ENCODE measurements at regions not wholly inside any gene's neighbourhood (a gene's known extent, or its start where the extent isn't known, plus 50 kb on each side); places are given as distances from the start of the nearest gene placed in this dataset.

GRCh38 chr1:208312706-208313105 lies 68.5 kb upstream of the PLXNA2 start:
- POLR2A ChIA-PET = no interaction called here
- Histone ChIP-seq H3K27ac (ENCODE audit: low read depth in 1 of 2, low read length in 2 of 2) (no peak overlapping the region), H3K27me3 (ENCODE audit: control insufficient read depth in 1 of 2, insufficient read depth in 2 of 2, low read length in 2 of 2) (peaks cover 6 to 9% of the 10 kb centered on the region in 2 experiments), H3K36me3 (ENCODE audit: insufficient read depth, low read length) (no peaks in the 10 kb centered on the region), H3K4me3 (ENCODE audit: low read length) (no peak overlapping the region), H3K4me1 (ENCODE audit: insufficient read depth, low read length) (no peaks in the 10 kb centered on the region), H3K9me3 (ENCODE audit: control insufficient read depth in 1 of 2, insufficient read depth in 1 of 2, low read length in 2 of 2) (no peaks in the 10 kb centered on the region)
- Mint-ChIP-seq H3K27me3 (peaks cover 28% of the 10 kb centered on the region), H3K4me3 (no peak overlapping the region), H3K9me3 (no peaks in the 10 kb centered on the region), H3K4me1 (ENCODE audit: low read depth) (no peaks in the 10 kb centered on the region), H3K36me3 (ENCODE audit: low read depth) (no peaks in the 10 kb centered on the region), H3K27ac (no peak overlapping the region)
- DNase-seq = no peak
- ATAC-seq (ENCODE audit: poor library complexity) = no peak
- CTCF ChIA-PET = interaction anchor here (0.9 kb wide), 1 partner anchor 54 kb away, joined by 3 read pairs; no protein-coding TSS in a partner anchor
- intact Hi-C loops (cut with DNase I, micrococcal nuclease) = no loop called here
- no peak for TF ChIP-seq CTCF (IDR thresholded peaks at IDR 0.05)

DNA sequence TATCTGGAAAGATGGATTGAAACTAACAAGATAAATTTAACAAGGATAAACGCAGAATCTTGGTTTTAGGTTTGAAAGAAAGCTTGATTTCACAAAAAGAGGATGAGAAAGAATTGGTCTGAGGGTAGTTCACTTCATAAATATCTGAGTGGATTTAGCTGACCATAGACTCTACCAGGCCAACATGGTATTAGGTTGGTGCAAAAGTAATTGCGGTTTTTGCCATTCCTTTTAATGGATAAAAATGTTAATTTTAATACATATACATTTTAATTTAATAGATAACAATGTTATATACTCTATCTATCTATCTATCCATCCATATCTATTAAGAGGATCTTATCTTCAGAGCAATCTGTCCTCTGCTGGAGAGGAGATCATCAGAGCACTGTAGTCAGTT lies 70.2 kb upstream of the PLXNA2 start:
- ChIA-PET POLR2A (no interaction called here), CTCF (no interaction called here)
- Histone ChIP-seq H3K4me1 (ENCODE audit: insufficient read depth, low read length) (no peaks in the 10 kb centered on the region), H3K27me3 (ENCODE audit: control insufficient read depth in 1 of 2, insufficient read depth in 2 of 2, low read length in 2 of 2) (peaks cover 5 to 7% of the 10 kb centered on the region in 2 experiments), H3K9me3 (ENCODE audit: control insufficient read depth in 1 of 2, insufficient read depth in 1 of 2, low read length in 2 of 2) (no peaks in the 10 kb centered on the region), H3K27ac (ENCODE audit: low read depth in 1 of 2, low read length in 2 of 2) (no peak overlapping the region), H3K36me3 (ENCODE audit: insufficient read depth, low read length) (no peaks in the 10 kb centered on the region), H3K4me3 (ENCODE audit: low read length) (no peak overlapping the region)
- TF ChIP-seq CTCF (IDR thresholded peaks at IDR 0.05) = no peak
- H3K27ac Mint-ChIP-seq = no peak overlapping the region
- no peaks in the 10 kb centered on the region for H3K36me3 Mint-ChIP-seq (ENCODE audit: low read depth)
- H3K9me3 Mint-ChIP-seq = no peaks in the 10 kb centered on the region
- DNase-seq (no peak), ATAC-seq (ENCODE audit: poor library complexity) (no peak)
- H3K27me3 Mint-ChIP-seq = peaks cover 39% of the 10 kb centered on the region
- H3K4me1 Mint-ChIP-seq (ENCODE audit: low read depth) = no peaks in the 10 kb centered on the region
- H3K4me3 Mint-ChIP-seq = no peak overlapping the region
- intact Hi-C loops (cut with DNase I, micrococcal nuclease) = no loop called here

DNA sequence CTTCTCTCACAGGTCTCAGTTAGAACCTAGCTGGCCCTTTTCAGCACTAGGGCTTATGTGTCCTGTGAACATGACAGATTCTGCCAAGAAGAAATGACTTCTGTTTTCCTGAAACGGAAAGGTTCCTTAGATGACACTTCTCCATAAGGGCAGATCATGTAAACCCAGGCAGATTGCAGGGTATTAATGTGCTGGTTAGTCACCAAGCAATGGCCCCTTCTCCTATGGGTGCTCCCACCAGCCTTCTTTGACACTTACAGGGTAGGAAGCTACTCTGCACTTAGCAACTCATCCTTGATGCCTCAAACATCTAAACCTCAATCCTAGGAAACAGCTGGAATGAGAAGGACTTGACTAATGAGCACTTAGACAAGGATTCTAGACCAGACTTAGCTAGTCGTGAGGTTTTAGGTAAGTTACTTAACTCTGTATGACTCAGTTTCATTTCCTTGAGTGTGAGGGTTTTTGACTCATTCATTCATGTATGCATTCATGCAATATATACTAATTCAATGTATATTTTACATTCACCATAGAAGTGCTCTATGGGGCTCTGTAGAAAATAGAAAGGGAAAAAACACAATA lies 74.1 kb upstream of the PLXNA2 start:
- Histone ChIP-seq H3K27me3 (ENCODE audit: control insufficient read depth in 1 of 2, insufficient read depth in 2 of 2, low read length in 2 of 2) (peaks cover 7 to 8% of the 10 kb centered on the region in 2 experiments), H3K36me3 (ENCODE audit: insufficient read depth, low read length) (no peaks in the 10 kb centered on the region), H3K4me3 (ENCODE audit: low read length) (no peak overlapping the region), H3K9me3 (ENCODE audit: control insufficient read depth in 1 of 2, insufficient read depth in 1 of 2, low read length in 2 of 2) (no peaks in the 10 kb centered on the region), H3K4me1 (ENCODE audit: insufficient read depth, low read length) (no peaks in the 10 kb centered on the region), H3K27ac (ENCODE audit: low read depth in 1 of 2, low read length in 2 of 2) (no peak overlapping the region)
- H3K9me3 Mint-ChIP-seq = no peaks in the 10 kb centered on the region
- H3K27ac Mint-ChIP-seq = no peak overlapping the region
- H3K4me3 Mint-ChIP-seq = no peak overlapping the region
- TF ChIP-seq CTCF (IDR thresholded peaks at IDR 0.05) = no peak
- ChIA-PET CTCF (no interaction called here), POLR2A (no interaction called here)
- H3K36me3 Mint-ChIP-seq (ENCODE audit: low read depth) = no peaks in the 10 kb centered on the region
- intact Hi-C loops (cut with DNase I, micrococcal nuclease) = no loop called here
- ATAC-seq (ENCODE audit: poor library complexity) (no peak), DNase-seq (no peak)
- H3K4me1 Mint-ChIP-seq (ENCODE audit: low read depth) = no peaks in the 10 kb centered on the region
- peaks cover 32% of the 10 kb centered on the region for H3K27me3 Mint-ChIP-seq
